GM18505 (cell line): ENCODE measurements at regions not wholly inside any gene's neighbourhood (a gene's known extent, or its start where the extent isn't known, plus 50 kb on each side); places are given as distances from the start of the nearest gene placed in this dataset.

Experiments
- ATAC-seq: cut with Tn5 transposase; IDR thresholded peaks from one replicate; pipeline ENCODE4 v1.9.1; 2021; ENCODE audit not compliant: unreplicated experiment
- POLR2A ChIP-seq: IDR thresholded peaks from 4 replicates; pipeline ENCODE4 v1.6.1; 2011; ENCODE audit warnings: borderline replicate concordance; ENCODE audit not compliant: insufficient read depth, insufficient read length; ENCODE audit errors: extremely low read depth

DNA sequence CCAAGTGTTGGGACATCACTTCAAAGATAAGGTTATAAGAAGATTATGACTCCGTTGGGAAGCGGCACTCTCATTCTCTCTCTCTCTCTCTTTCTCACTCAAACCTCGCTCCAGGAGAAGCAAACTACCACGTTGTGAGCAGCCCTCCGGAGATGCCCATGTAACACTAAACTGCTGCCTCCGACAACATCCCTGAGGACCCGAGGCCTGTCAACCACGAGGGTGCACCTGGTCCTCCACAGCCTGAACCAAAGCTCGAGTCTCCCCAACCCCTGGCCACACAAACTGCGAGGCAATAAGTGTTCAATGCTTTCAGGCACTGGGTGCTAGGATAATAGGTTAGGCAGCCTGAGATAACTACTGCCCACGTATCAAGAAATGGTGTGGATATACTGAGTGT, 654.5 kb upstream of the ID2 start:
- ATAC-seq, result no peak
- no peak for TF ChIP-seq POLR2A

DNA sequence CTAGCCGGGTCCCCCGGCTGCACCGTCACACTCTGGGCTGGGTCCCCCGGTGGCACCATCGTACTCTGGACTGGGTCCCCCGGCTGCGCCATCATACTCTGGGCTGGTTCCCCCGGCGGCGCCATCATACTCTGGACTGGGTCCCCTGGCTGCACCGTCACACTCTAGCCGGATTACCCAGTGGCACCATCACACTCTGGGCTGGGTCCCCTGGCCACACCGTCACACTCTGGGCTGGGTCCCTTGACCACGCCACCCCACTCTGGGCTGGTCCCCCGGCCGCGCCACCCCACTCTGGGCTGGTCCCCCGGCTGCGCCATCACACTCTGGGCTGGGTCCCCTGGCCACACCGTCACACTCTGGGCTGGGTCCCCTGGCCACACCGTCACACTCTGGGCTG, 653.8 kb upstream of the ID2 start:
- TF ChIP-seq POLR2A, result no peak
- ATAC-seq, result no peak

DNA sequence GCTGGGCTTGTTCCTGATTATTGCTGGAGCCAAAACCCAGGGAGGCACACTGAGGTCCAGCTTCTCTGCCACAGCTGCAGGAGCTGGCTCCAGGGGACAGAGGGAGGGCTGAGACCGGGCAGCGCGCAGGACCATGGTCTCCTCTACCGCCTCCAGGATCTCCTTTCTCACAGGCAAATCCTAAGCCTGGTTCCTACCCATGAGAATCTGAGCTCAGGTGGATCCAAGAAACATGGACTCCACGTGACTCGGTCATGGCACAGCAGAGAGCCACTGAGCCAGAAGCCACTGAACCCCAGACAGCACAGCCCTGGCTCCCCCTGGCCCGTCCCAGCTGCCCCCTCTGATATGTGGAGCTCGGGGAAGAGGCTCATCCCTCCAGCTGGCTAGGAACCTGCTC, 653.4 kb upstream of the ID2 start:
- no peak for TF ChIP-seq POLR2A
- ATAC-seq, result no peak

DNA sequence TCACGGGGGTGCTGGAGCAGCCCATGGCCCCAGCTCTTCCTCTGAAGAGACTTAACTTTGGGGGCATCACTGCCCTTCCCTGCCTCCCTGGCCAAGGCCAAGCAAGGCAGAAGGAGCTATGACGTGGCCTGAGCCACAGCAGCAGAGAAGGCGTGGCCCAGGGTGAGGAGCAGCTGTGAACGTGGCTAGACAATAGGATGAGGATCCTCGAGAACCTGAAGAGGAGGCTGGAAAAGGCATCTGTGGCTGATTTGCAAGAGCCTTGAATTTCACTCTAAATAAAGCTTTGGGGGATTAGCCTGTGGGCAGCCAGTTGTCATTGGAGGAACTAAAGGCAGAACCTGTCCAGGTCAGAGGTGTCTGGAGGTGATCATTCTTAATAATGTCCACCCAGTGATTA, 652.9 kb upstream of the ID2 start:
- no peak for ATAC-seq
- TF ChIP-seq POLR2A, result no peak

DNA sequence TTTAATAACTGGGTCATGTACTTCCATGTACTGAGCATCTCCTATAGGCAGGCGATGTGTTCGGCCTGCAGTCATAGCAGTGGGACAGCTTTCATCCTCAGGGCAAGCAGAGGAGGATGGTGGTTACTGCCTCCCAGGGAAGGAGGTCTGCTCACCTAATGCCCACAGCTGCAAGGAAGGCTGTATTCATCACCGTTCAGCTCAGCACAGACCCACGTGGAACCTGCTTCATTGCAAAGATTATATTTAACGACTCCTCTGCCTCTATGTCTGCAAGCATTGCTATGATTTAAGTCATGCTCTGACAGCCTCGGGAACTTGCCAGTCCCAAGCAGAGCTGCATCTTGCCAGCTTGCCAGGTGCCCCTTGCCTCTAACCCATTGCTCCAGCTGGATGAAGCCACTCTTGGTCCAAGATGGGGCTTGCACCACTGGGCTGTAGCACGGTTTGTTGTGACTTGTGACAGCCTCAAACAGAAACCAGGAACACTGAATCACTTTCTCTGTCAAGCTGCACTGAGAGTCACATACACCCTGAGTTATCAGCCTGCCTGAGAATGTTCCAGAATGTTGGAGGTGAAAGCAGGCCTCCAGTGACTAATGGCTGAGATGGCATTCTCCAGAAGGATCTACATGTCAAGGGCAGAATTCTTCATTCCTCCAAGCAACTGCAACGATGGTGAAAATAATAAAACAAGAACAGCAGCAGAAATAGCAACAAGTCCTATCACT, 651.1 kb upstream of the ID2 start:
- no peak for ATAC-seq
- TF ChIP-seq POLR2A, result no peak

DNA sequence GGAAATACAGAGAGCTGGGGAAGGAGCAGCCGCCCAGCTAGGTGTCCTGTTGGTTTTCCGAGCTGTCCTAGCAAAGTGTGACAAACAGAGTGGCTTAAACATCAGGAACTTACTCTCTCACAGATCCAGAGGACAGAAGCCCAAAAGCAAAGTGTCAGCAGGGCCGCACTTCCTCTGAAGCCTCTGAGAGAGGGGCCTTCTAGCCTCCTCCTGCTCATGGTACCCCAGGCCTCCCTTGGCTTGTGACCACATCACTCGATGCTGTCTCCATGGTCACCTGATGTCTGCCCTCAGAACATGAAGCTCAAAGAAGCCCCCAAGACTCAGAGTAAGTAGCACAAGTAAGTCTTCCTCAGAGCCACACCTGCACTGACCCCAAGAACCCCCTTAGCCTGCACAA, 650.5 kb upstream of the ID2 start:
- no peak for TF ChIP-seq POLR2A
- no peak for ATAC-seq

DNA sequence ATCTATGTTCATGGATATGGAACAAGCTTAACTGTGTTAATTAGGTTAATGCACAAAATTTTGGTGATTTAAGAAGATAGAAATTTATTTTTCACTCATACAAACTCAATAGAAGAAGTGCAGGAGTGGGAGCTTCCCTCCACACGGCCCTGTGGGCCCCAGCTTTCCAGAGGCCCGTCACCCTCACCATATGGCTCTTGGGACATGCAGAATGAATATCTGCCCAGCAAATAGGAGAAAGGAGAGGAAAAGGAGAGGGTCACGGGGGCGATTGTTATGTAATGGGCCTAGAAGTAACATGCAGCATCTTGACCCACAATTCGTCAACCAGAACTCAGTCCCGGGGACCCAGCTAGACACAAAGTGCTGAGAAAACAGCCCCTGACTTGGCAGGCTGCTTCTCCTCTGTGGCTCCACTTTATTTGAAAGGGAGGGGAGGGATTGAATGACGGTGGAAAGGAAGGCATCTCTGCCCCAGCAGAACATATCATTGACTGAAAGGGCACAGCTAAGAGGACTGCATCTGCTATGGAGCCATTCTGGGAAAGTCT, 648.2 kb upstream of the ID2 start:
- ATAC-seq, result no peak
- no peak for TF ChIP-seq POLR2A

DNA sequence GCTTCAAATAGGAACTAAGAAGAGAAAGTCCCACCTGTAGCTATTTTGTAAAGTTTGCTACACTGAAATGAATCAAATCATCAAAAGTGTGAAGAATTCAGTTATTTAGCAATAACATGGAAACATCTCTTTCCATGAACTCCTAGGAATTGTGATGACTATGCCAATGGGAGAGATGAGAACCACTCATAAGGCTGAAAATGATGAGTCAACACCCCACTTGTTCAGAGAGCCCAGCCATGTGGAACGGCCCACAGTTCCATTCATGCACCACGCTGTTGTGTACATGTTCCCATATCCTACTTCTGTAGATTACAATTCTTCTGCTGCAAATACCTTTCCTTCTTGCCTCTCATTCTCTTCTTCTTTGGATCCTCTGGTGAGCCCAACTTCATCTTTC, 645.5 kb upstream of the ID2 start:
- ATAC-seq, result no peak
- TF ChIP-seq POLR2A, result no peak

DNA sequence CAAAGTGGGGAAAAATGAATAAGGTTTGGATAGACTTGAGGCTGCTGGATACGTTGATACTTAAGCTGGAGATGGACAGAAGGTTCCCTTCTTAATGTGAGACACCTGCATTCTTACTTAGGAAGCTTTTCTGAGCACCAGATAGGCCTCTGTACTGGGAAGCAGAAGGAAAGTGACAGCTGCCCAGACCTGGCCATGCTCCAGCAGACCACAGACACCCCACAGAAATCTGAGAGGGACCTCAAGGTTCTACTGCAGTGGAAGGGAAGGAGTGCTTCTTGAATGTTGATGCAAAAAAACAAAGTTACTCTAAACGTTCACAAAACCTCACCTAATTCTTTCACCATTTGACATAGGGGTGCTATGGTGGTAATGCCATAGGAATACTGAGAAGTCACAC, 642.1 kb upstream of the ID2 start:
- ATAC-seq, result no peak
- no peak for TF ChIP-seq POLR2A

DNA sequence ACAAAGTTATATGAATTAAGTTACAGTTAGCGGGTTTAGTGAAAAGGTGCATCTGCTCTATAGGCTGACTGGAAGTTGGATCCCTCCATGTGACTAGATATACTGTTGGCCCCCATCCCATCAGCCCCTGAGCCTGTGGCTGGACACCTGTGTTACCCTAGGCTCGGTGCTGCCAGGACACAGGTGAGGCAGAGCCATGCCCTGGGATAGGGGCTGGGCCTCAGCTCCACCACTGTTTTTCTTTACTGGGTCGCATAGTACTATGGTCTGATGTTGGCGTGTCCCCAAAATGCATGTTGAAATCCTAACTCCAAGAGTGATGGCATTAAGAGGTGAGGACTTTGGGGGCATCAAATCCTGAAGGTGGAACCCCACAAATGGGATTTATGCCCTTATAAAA, 638.6 kb upstream of the ID2 start:
- no peak for ATAC-seq

DNA sequence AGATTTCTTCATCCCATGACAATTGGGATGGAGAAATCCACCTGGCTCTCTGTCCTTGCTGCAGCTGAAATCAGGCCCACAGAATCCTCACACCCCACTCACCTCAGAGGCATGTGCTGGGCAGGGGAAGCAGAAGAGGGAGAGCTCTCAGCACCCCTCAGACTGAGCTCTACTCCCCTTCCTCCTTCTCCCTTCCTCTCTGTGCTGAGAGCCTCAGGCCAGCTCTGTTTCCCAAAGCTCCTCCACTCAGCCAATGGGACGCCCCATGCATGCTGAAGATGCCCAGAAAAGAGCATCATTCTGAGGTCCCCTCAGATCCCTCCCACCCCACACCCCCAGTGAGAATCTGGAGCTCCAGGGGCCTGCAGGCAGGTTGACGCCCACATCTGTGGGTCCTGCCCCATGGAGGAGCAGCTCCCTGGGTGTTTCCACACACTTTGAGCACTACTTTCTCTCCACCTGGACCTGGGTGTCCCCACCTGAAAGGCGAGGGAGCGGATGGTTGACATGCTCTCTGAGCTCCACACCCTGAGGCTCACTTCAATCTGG, 637.7 kb upstream of the ID2 start:
- no peak for TF ChIP-seq POLR2A

More for the DNA sequence above, 638.6 kb upstream of the ID2 start:
- no peak for TF ChIP-seq POLR2A

DNA sequence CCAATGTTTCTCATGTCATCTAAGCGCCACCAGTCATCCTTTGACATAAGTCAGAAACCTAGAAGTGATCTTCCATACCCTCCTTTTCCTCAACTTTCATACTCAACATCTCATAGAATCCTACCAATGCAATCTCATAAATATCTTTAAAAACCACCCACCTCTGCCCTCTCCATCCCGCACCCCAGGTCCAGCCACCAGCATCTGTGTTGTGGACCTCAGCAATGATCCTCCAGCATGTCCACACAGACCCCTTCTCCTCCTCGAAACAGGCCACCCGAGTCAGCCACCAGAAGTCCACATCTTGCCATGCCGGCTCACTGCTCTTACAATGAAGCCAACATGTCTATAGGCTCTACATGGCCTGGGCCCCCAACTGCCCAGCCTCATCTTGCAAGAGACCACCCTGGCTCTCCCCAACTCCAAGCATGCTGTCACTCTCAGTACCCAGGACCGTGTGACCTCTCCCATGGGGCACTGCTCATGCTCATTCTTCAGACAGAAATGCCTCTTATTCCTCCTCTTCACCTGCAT, 636.7 kb upstream of the ID2 start:
- TF ChIP-seq POLR2A, result no peak
- ATAC-seq, result no peak

More for the DNA sequence above, 637.7 kb upstream of the ID2 start:
- ATAC-seq, result no peak

DNA sequence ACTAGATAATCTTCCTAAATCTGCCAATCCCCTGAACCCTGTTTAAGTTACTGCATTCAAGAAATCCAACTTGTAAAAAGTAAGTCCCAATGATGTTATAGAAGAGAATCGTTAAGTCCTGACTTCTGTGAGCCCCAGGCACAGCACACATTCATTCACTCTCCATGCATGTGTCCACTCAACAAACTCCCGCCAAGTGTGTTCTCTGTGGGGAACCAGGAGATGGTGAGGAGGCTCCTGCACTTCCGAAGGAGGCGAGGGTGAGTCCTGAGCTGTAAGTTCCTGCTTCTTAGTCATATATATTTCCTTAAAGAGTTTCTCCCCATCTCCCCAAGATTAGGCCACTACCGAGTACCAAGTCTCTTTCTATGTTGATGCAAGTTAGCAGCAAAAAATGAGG, 635.0 kb upstream of the ID2 start:
- no peak for TF ChIP-seq POLR2A
- no peak for ATAC-seq

DNA sequence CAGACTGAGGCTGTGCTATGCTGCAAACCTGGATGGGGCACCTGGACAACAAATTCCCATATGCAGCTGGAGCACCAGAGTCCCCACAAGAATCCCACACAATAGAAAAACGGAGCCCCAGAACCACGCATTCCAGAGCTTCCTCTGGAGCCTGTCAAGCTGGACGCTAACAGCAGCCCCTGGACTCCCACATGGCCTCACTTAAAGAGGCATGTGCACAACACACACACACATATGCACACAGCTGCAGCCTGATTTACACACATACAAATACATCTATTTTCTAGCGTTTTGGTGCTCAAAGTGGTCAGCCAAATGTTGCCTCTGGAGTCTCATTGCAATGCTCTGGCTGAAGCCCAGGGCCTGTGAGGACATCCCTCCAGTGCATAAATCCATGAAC, 632.7 kb upstream of the ID2 start:
- ATAC-seq, result no peak
- TF ChIP-seq POLR2A, result no peak
